HG03095 (cell line): ENCODE measurements at regions not wholly inside any gene's neighbourhood (a gene's known extent, or its start where the extent isn't known, plus 50 kb on each side); places are given as distances from the start of the nearest gene placed in this dataset.
"Not testable (repeated sequence)": the region's sequence is repeated elsewhere in the genome, so short reads cannot be mapped to it uniquely, and the experiment has no call there.

ENCODE experiments used
- ATAC-seq: cut with Tn5 transposase; IDR thresholded peaks from one replicate; pipeline ENCODE4 v1.9.1; 2021; ENCODE audit warnings: moderate library complexity; ENCODE audit not compliant: unreplicated experiment

DNA sequence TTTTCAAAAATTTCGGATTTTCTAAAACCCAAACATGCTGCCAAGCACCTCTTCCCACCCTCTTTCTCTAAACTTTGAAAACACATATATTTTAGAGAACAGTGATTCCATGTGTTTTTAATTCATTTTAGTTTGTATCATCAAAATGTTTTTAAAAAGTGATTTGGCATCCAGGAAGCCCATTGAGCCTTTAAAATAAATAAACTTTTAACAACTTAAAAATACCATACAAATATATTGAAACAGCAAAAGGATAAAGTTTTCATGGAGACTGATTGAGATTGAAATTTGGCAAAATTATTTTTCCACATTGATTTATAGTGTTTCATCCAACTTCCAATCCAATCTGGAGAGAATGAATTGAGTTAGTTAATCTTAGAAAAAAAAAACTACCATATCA, 374.7 kb downstream of the CD109 start:
- ATAC-seq, result no peak

DNA sequence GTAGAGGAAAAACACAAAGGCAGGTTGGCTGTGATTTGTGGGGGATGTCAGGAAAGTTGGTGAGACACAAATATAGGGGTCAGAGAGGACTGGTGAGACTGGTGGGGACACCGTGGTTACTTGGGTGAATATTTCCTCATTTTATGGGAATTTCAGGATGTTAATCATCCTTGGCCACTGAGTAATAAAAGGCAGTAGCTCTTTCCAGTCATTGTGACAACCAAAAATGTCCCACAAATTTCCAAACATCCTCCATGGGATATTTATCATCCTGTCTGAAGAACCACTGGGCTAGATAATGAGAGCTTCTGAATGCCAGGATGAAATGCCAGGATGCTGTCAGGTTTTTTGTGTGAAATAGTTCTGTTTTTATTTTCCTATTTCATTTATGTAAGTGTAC, 374.1 kb downstream of the CD109 start:
- no peak for ATAC-seq

DNA sequence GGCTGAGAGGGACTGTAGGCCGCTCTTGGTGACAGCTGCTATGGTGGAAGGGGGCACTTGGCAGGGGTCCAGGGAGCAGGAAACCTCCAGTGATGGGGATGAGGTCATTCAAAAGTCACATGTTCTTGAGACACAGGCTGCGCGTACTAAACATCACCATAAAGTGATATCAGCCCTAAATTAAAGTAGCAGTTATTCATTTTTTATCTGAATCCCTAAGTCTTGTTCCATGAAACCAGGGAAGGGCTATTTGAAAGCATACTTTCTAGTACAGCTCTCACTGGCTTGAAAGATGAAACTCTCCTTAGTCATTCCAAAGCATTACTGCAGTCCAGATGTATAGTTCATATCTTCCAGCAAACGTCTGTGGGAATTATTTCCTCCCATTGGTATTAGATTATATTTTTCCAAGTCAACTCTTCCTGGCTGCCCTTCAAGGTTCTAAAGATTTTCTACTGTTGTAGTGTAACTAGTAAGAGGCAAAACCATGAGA, 373.1 kb downstream of the CD109 start:
- no peak for ATAC-seq

DNA sequence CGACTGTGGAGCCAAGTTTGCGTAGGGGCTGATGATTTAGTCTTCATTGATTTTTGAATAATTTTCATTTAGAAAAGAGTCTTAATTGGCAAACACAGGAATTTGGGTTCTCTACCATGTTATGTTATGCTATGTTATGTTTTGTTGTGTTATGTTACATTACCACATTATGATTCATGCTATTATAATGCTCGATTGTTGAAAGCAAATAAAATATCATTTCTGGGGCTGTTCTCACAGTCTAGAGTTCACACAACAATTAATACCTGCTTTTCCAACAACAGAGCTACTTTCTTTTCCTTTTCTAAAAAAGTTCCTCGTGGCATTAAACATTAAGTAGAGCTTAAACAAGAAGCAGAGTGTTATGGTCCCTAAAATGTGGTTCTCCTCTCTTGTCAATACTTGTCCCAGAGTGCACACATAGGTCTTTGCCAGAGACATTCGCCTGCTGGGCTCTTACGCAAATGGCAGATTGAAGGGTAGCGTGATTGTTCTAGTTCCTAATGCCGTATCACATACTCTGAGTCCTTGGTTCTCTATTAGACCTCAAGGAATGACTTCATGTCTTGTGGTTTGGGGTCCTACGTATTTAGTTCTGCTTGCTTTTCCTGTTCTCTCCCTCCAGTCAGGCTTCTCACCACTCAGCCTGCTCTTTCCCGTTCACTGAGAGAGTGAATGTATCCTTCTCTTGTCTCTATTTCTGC, 370.3 kb downstream of the CD109 start:
- no peak for ATAC-seq

DNA sequence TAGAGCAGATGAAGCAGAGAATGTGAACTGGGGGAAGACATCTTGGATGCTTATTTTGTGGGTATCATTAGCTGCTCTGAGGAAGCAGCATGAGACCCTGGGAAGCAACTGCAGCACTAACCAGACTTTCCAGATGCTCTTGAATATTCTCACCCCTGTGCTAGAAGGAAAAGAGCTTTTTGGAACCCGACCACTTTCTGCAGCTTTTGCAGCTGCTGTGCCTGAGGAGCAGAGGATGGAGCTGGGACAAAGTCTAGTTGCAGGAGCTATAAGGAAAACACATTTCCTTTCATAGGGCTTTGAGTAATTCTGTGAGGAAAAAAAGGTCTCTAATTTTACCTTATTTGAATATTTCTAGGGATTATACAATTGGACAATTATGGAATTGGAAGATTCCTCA, 369.7 kb downstream of the CD109 start:
- no peak for ATAC-seq

DNA sequence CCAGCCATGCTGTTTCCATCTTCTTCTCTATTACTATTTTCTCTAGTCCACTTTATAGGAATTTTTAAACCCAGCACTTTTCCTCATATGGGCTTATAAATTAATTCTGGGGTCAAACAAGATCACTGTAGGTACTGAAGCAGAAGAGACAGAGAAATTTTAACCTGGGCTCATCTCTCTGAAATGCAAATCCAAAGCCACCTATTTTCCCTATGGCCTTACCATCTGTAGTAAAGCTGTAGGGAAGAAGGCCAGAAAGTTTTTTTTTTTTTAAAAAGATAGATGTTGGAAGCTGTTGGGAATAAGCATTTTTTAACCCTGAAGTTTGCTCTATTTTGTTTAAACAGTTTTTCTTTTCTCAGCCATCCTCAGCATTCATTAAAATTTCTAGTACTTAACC, 367.4 kb downstream of the CD109 start:
- ATAC-seq, result no peak

DNA sequence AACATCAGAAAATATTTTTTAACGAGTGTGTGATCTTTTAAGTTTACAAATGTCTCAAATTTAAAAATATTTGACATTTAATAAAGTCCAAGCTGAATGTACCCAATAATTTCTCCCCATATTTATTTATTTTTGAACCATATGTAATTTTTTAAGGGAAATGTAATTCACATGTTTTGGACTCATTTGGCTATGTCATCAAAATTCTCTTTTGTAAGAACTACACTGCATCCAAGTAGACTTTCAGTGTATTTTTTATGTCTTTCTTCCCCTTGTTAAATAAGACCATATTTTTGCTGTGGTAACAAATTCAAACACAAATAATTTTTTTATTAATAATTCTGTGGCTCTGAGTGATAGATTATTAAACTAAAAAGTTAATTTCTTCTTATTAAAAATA, 365.2 kb downstream of the CD109 start:
- no peak for ATAC-seq

DNA sequence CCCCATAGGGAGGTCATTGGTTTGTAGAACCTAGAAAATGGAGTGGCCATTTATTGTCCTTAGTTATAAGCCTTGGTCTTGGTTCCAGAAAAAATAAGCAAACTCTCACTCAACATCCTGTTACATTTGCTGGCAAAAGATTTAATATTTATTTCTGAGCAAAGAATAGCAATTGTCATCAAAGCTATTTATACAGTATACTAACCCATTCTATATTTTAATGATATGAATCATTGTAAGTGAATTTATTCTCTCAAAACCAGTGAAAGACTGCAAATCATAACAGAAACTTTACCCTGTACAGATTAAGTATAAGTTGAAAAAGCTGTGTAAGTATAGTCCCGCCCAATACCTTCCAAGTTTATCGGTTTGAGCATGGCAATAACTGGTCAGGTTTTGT, 364.4 kb downstream of the CD109 start:
- ATAC-seq, result no peak

DNA sequence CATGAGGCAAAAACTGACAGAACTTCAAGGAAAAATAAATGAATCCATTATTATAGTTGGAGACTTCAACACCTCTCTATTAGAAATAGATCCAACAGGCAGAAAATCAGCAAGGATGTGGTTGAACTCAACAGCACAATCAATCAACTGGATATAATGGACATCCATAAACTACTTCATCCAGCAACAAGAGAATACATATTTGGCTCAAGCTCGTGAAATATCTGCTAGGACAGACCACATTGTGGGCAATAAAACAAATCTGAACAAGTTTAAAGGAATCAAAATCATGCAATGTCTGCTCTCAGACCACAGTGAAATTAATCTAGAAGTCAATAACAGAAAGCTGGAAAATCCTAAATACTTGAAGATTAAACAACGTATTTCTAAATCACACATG, 362.6 kb downstream of the CD109 start:
- ATAC-seq, result no peak

DNA sequence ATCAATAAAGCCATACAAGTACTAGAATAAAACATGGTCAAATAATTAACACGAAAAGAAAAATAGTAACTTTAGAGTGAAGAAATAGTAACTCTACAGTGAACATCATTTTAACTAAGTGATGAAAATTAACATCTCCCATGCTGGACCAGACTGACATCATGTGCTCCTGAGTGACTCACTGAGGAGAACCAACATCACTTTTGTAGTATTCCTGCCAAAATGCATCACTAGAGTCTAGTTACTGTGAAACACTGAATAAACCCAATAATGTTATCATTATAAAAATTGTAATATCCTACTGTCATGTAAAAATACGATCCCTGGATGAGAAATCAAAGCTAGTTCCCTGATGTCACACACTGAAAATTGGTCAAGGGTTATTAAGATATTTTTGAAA, 361.3 kb downstream of the CD109 start:
- no peak for ATAC-seq

DNA sequence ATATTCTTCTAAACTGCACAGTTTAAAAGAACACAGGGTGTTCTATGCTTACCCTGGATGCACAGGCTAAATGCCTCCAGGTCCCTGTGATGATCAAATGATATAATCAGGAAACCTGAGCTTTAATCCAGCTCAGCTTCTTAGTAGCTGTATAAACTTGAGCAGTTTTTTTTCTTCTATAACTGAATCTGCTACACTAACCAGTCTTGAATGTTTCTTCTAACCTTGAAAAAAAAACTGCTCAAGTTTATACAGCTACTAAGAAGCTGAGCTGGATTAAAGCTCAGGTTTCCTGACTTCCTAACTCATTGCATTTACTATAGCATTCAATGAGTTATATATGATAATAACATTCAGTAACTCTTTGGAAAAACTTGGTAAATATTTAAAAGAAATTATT, 358.2 kb downstream of the CD109 start:
- ATAC-seq, result no peak

DNA sequence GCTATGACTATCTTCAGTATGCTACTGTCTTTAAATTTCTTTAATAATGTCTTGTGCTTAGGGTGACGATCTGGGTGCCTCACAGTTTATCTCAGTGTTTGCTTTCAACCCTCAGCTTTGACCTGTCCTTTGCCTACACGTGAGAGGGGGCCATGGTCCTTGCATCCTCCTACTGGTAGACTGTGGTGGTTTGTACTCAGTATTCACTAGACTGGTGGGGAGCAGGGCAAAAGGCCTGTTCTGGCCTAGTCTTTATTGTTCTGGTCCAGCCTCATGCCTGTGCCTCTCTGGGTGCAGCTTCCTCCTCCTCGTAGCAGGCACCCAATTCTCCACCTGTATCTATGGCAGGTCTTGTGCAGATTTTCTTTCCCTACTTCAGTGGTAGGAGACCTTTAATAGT, 354.9 kb downstream of the CD109 start:
- ATAC-seq, result no peak

DNA sequence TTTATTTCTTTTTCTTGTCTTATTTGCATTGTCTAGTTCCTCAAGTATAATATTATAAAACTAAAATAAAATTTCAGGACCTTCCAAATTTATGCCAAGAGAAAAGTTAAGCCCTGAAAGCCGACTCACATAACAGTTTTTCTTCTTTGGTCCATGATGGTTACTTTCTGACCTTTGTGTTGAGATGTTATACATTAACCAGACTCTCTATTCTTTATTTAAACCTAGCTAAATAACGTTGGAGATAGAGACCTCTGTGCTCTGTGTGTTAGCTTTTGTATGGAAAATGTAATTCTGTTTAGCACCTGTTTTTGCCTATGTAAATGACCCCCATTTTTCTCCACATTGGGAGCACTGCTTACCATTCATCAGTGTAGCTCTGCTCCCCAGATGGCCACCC, 352.4 kb downstream of the CD109 start:
- ATAC-seq, result no peak

DNA sequence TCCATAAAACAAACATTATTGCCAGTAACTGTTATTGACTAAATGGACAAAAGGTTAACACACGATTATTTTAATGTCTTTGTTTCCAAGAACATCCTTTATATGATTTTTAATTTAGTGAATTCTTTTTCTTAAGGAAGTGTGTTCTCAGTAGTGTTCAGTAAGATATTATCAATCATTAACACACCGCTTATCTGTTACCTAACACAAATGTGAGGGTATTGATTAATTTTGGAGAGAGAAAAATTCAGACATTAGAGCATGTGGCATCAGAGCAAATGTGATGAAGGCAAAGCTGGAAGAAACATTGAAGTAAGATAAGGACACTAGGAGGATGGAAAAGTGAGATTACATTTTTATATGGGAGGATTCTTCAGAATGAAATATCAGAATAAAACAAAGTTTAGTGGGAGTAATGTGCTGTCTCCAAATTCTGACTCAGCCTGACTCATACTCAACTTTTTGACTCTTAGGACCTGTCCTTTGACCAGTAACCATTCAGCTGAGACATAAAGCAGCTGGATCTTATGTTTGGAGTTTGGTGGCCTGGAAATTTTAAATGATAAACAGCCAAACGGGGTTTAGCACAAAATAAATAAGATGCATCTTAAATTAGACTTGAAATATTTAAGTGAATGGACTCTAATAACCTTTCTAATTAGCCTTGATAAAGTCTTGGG, 348.6 kb downstream of the CD109 start:
- no peak for ATAC-seq

DNA sequence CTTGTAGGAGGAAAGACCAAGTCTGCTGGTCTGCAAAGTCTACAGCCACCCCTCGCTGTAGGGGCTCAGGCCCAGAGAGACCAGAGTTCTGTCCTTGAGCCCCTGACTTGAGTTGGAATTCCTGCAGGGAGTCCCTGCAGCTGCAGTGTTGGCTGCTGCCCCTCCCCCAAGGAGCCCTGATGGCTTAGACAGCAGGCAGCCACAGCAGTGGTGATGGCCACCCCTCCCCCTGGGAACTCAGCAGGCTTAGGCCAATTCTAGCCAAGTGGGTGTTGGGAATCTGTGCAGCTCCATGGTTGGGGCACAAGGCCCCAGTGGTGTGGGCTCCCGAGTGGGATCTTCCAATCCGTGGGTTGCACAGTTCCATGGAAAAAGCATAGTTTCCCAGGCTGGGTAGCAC, 345.4 kb downstream of the CD109 start:
- no peak for ATAC-seq

DNA sequence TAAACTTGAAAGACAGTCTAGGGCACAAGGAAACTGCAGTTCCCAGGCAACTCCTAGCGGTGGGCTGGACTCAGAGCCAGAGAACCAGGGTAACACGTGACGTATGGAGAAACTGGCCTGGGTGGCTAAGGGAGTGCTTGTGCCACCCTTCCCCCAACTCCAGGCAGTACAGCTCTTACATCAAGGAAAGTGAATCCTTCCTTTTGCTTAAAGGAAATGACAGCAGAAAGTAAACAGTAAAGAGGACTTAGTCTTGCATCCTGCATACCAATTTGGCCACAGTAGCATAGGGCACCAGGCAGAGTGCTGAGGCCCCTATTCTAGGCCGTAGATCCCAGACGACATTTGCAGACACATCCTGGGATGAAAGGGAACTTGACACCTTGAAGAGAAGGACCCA, 322.8 kb downstream of the CD109 start:
- ATAC-seq, result no peak

DNA sequence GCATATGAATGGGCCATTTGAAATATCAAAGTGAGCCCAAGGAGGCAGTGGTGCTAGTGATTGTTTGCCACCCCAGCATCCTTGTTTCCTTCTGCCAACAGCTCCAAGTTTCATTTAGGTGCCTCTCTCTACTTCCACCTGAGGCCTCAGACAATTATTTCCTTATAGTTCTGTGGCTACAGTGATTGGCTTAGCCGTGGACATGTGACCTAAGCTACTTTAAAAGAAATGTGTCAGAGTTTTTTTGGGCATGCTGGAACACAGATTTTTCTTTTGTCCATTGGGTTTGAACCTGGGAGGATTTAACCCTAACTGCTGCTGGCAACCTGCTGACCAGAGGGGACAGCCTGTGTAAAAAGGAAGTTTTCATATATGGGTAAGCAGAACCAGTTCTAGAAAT, 319.4 kb downstream of the CD109 start:
- no peak for ATAC-seq

DNA sequence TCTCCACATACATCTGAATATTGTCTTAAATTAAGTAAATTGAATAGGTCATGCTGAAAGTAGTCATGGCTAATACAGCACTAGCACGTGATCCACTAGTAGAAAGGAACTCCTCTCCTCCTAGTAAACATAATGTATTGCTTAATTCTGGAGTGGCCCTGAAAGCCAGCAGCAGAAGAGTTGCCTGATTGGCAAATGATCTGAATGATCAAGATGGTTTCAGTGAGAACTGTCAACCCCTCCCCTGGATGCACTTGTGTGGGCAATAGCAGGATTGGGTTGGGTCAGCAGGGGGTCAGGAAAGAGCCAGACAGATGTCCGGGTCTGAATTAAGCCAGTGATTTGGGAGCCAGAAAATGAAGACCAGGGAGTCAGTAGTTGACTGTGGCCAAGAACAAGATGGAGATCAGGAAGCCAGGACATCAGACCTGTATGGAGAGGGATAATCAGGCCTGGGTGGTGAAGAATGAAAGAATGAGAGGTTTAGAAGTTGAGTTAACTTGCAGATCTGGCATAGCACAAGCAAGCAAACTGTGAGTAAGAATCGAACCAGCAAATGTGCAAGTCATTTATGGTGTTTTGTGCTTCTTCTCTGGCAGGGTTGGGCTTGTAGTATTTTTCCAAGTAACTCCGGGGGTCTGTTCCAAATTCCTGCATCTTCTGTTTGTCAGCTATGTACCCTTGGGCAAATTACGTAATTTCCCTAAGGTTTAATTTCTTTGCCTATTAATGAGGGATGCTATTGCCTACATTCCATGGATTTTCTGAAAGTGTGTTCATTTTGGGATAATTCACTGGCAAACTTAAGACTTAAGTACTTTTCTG, 304.9 kb downstream of the CD109 start:
- no peak for ATAC-seq

DNA sequence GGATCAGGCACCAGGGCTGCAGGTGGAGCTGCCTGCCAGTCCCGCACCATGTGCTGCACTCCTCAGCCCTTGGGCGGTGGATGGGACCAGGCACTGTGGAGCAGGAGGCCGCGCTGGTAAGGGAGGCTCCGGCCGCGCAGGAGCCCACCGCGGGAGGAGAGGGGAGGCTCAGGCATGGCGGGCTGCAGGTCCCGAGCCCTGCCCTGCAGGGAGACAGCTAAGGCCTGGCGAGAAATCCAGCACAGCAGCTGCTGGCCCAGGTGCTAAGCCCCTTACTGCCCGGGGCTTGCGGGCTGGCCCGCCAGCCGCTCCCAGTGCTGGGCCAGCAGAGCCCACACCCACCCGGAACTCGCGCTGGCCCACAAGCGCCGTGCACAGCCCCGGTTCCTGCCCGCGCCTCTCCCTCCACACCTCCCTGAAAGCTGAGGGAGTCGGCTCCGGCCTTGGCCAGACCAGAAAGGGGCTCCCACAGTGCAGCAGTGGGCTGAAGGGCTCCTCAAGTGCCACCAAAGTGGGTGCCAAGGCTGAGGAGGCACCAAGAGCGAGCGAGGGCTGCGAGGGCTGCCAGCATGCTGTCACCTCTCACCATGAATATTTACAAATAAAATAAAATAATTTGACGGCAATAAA, 294.7 kb downstream of the CD109 start:
- ATAC-seq, result not testable (repeated sequence)

DNA sequence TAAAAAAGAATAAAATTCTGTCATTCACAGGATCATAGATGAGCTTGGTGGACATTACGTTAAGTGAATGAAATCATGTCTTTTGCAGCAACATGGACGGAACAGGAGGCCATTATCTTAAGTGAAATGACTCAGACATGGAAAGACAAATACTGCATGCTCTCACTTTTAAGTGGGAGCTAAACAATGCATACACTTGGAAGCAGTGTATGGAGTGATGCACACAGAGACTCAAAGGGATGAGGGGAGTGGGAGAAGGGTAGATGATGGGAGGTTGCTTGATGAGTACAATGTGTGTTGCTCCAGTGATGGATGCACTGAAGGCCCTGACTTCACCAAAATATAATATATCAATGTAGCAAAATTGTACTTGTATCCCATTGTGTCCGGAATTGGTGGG, 293.4 kb downstream of the CD109 start:
- no peak for ATAC-seq

DNA sequence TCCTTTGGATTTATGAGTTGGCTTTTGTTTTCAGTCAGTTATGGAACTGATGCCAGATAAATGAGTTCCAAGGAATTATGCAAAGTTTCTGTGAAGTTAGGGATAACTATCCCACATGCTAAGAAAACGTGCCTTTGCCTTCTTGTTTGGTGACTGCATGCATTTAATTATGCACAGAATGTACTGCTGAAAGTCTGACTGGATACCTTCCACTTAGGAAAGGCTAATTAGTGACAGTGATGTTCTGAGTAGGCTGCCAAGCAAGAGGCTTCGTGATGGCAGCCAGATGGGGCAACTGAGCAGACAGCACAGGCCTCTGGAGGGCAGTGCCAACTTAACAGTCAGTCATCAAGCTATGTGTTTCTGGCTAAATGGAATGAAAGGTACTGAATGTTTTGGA, 289.9 kb downstream of the CD109 start:
- no peak for ATAC-seq
